ENCODE measurements at regions not wholly inside any gene's neighbourhood (a gene's known extent, or its start where the extent isn't known, plus 50 kb on each side); places are given as distances from the start of the nearest gene placed in this dataset.

GRCh38 chr2:145760781-145761649 is 1241.1 kb upstream of the ZEB2 start:
- H3K4me3 ChIP-seq (ENCODE audit: low read depth, low read length), result no peak overlapping the region
- TF ChIP-seq, protein P1, sequence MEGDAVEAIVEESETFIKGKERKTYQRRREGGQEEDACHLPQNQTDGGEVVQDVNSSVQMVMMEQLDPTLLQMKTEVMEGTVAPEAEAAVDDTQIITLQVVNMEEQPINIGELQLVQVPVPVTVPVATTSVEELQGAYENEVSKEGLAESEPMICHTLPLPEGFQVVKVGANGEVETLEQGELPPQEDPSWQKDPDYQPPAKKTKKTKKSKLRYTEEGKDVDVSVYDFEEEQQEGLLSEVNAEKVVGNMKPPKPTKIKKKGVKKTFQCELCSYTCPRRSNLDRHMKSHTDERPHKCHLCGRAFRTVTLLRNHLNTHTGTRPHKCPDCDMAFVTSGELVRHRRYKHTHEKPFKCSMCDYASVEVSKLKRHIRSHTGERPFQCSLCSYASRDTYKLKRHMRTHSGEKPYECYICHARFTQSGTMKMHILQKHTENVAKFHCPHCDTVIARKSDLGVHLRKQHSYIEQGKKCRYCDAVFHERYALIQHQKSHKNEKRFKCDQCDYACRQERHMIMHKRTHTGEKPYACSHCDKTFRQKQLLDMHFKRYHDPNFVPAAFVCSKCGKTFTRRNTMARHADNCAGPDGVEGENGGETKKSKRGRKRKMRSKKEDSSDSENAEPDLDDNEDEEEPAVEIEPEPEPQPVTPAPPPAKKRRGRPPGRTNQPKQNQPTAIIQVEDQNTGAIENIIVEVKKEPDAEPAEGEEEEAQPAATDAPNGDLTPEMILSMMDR (IDR thresholded peaks at IDR 0.05; ENCODE audit: insufficient read depth, low read depth, low read length), result no peak
- DNase-seq (ENCODE audit: low read depth), result peak; percentile 46

DNA sequence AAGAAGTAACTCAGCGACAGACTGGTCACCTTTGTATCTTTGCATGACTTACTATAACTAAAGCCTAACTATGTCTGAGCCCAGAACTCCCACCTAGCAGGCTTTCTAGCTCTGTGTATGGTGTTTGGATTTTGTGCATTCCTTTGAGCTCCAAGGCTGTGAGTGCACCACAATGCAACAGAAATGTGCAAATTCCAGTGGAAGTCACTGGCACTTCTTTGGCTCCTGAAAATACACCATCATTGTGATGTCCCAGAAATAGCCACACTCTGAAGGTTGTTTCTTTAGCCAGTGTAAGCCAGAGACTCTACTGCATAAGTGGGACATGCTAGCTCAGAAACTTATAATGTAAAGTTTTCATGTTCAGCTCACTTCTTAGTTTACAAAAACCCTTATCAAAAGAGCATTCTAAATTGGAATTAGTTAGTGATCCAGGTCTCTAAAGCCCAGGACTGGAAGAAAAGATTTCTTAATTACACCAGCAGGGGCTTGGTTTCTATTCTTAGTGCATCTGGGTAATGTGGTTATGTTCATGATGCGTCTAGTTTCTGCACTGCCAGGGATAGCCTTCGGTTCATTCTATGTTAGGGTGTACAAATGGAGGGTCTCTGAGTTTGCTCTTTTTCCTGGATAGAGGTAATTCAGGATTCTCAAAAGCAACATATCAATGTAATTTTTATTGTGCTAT is 1239.5 kb upstream of the ZEB2 start:
- no peak for DNase-seq (ENCODE audit: low read depth)
- no peak overlapping the region for H3K4me3 ChIP-seq (ENCODE audit: low read depth, low read length)
- TF ChIP-seq, protein P1 (IDR thresholded peaks at IDR 0.05; ENCODE audit: insufficient read depth, low read depth, low read length), result no peak

- H3K4me3 ChIP-seq (ENCODE audit: low read depth, low read length), result no peak overlapping the region
- DNase-seq (ENCODE audit: low read depth), result peak; percentile 12
- TF ChIP-seq, protein P1 (IDR thresholded peaks at IDR 0.05; ENCODE audit: insufficient read depth, low read depth, low read length), result no peak
Measured at GRCh38 chr2:145757503-145758246, 1237.8 kb upstream of the ZEB2 start.

DNA sequence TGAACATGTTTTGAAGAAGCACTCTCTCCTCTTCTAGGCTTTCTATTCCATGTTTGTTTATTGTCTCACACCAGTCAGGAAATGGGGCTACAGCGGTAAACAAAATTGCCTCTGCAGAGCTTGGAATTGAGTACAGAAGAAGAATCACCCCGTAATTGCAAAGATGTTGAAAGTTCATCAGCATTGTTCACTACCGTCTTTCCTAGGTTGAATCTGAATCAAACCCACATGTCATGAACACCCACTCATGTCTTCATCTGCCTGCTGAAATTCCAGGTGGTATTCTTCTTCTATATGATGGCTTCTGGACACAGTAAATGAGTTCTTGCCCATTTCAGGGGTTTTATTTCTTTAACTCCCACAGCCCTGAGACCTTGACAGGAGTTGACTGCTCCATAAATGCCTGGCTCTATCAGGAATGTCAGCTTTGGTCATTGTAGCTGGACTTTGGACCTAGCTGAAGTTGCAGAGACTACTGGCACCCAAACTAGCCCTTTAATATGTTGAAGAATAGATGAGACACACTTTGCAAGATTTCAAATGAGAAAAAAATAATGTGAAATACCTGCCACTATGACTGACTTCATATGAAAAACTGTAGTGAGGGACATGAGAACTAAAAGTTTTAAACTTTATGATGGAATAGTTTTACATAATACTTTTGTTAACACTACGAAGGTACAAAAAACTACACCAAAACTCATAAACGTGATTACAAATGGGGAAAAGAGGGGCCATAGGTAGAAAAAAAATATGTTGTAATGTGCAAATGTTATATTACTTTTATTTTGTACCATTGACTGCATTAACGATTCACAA is 1235.3 kb upstream of the ZEB2 start:
- H3K4me3 ChIP-seq (ENCODE audit: low read depth, low read length), result no peak overlapping the region
- DNase-seq (ENCODE audit: low read depth), result no peak
- TF ChIP-seq, protein P1 (IDR thresholded peaks at IDR 0.05; ENCODE audit: insufficient read depth, low read depth, low read length), result no peak

DNA sequence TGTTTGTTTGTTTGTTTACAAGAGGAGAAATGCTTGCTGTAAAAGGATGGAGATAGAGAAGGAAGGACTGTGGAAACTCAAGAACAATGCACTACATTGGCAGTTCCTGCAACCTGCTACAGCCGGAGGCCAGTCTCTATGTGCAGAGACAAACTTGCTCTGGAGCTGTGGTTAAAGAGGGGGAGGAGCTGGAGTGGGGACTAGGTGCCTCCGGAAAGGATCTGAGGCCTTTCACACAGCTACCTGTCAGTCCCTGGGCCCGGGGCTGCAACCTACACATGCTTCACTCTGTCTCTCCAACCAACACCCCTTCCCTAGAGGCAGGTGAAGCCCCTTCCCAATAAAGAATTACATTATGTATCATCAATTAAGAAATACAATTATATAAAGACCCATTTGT is 1234.0 kb upstream of the ZEB2 start:
- DNase-seq (ENCODE audit: low read depth), result no peak
- no peak overlapping the region for H3K4me3 ChIP-seq (ENCODE audit: low read depth, low read length)
- TF ChIP-seq, protein P1 (IDR thresholded peaks at IDR 0.05; ENCODE audit: insufficient read depth, low read depth, low read length), result no peak

DNA sequence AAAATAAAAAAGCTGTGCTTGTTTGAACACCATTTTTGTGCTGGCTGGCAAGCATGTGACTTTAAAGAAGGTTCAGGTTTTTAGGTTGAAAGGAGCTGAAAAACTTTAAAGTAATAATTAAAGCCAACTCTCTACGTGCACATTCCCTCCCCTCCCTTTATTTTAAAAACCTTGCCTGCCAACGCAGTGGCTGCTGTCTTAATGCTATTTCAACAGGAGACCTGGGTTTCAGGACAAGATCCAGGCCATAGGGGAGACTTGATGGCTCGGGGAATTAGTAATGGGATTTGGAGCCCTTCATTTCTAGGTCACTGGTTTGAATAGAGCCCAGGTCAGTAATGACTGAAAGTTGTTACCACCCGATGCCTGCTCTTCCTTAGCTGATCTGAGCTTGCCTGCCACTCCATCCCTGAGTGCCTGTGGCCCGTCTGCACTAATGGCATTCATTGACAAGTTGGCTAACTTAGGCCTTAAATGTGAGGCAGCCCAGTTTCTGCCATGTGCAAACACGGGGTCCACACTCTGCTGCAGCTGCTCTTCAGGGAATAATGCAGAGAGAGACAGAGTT is 1233.2 kb upstream of the ZEB2 start:
- no peak overlapping the region for H3K4me3 ChIP-seq (ENCODE audit: low read depth, low read length)
- DNase-seq (ENCODE audit: low read depth), result no peak
- TF ChIP-seq, protein P1 (IDR thresholded peaks at IDR 0.05; ENCODE audit: insufficient read depth, low read depth, low read length), result no peak
